Muscle of back (tissue), 3 donors: ENCODE measurements at regions not wholly inside any gene's neighbourhood (a gene's known extent, or its start where the extent isn't known, plus 50 kb on each side); places are given as distances from the start of the nearest gene placed in this dataset.
A peak's percentile ranks its signal among the peaks of the same experiment; 100 is the strongest.
"Not testable (repeated sequence)": the region's sequence is repeated elsewhere in the genome, so short reads cannot be mapped to it uniquely, and the experiment has no call there.

ENCODE experiments used
- DNase-seq, 3 donors: peaks; one replicate each; pipeline versions ENCODE4 v3.0.0 to v3.0.0-alpha.2; 2013

DNA sequence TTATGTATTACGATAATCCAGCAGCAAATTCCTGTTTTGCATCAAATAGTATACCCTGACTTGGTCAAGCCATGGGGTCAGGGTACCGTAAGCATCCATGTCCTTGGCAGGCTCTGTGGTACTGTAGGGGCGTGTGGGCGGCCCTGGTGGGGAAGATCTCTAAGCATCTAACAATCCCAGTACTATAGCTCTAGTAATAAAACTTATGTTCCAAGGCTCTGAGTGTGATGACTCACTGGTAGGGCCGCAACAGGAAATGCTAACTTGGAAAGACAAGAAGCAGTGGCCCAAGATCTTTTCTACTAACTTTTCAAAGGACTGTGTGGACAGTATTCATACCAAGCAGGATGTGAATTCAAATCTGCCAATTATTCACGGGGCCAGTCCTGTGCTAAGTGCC, 63.8 kb downstream of the CLEC18A start:
- not testable (repeated sequence) for DNase-seq

GRCh38 chr16:70016751-70017150, 65.6 kb downstream of the CLEC18A start:
- DNase-seq: not testable (repeated sequence)

DNA sequence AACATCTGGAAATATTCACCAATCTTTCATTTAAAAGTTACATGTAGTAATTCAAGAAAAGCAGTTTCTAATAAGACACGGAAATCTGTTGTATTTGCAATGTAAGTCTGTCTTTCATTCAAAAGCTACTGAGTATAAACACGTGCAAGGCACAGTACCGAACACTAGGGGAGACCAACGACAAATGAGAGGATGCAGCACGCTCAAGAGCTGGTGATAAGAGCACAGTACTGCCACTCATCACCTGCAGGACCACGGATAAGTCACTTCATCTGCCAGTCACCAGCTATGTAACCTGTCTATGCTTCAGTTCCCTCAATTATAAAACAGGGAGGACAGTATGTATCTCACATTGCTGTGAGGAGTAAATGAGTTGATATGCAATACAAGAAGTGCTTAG, 67.1 kb downstream of the CLEC18A start:
- DNase-seq: no peak

DNA sequence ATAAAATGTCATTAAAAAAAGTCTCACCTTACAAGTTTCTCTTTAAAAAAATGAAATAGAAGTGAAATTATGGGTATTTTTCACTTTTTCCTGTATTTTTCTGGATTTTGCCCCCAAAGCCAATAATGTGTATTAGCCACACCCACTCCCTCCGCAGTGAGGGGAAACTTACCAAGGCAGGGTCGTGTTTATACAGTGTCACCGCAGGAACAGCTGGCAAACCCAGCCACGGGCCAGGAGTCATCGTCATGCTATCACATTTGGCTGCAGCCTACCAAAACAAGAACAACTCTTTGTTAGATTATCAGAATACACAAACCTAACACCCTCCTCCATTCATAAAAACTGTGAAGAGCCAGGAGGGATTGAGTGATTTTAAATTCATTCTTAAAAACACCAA, 72.1 kb downstream of the CLEC18A start:
- not testable (repeated sequence) for DNase-seq

DNA sequence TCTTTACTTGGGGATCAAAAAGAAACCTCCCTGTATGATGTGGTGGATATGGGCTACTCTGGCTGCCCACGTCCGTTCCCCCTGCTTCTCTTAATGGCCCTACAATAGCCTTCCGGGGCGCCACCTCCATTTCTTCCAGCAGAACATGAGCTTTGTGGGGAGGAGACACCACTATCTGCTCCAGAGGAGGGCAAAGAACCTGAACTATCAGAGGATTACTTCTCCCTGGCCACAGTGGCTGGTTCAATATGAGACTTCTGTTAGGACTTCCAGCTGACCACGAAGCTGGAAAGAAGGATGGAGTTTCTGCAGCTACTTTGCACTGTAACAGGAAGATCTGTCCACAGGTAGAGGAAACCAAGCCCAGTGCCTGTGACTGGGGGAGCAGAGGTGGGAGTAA, 72.8 kb downstream of the CLEC18A start:
- DNase-seq: not testable (repeated sequence)

DNA sequence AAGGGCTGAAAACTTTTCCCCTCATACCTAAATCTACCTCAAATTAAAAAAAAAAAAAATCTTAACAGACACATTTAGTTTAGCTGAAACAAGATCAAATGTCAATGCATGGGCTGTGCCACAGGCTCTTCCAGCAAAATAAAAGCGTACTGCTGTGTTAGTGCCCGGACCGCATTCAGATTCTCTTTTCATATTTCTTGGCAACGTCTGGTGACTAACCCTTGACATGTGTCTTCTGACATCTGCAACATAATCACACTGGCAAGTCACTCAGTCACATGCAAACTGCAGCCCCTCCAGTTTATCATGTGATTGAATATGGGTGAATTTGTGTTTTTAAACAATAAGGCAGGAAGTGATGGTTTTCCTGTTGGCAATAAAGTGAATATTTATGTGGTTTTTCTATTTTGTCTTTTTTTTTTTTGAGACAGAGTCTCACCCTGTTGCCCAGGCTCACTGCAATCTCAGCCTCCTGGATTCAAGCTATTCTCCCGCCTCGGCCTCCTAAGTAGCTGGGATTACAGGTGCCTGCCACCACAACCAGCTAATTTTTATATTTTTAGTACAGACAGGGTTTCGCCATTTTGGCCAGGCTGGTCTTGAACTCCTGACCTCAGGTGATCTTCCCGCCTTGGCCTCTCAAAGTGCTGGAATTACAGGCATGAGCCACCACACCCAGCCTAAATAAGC, 75.2 kb downstream of the CLEC18A start:
- peak; percentile 6 to 27 (median 26) for DNase-seq

DNA sequence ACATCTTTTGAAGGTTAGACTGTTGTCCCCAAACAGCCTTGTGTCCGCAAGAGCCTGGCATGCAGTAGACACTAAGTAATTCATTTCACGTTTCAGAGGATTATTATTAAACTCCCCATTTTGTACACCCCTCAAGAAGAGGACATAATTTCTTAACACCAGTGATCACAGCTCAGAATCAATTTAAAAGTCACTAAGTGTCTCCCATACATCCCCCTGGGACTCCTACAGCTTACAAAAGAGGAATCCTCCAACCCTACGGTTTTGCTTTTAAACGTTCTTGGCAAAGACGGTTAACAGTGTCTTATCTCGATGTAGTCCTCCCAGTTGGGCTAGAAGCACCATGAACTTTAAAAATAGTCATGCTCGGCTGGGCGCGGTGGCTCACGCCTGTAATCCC, 81.2 kb upstream of the PDPR start:
- not testable (repeated sequence) for DNase-seq

GRCh38 chr16:70037913-70038312, 76.2 kb upstream of the PDPR start:
- not testable (repeated sequence) for DNase-seq

- not testable (repeated sequence) for DNase-seq
Observed at GRCh38 chr16:70040554-70040953, 73.6 kb upstream of the PDPR start.

DNA sequence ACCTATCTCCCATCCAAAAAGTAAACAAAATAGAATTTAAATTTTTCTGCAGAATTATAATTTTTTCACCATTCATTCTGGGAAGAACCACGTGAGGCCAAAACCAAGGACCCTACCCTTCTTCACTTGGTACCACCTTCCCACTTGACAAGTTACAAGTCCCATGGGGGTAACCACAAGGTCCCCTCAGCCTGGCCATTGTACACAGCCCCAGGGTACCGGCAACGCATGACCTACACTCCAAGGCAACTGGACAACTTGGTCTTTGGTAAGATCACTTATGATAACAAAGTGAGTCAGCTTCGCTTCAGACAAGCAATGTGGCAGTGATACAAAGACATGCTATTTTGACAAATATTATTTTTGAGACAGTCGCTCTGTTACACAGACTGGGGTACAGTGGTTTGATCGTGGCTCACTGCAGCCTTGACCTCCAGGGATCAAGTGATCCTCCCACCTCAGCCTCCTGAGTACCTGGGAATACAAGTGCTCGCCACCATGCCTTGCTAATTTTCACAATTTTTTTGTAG, 70.5 kb upstream of the PDPR start:
- DNase-seq: not testable (repeated sequence)

GRCh38 chr16:70046560-70046959, 67.6 kb upstream of the PDPR start:
- not testable (repeated sequence) for DNase-seq

GRCh38 chr16:70048083-70048482, 66.0 kb upstream of the PDPR start:
- DNase-seq: not testable (repeated sequence)

DNA sequence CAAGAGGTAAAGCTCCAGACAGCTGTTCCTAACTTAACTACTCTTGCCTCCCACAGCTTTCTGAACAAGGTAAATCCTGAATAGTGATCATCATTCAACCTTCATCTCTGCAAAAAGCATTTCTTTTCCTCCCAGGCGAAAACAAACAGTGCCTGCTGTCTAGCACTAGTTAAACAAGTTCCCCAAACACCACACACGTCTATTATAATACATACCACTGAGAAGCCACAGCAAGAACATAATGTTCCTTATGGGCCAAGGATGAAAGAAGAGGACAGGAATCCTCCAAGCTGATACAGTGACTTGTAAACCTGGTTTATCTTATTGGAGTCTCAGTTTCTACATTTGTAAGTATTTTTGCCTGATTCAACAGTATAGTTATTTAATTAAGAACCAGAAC, 56.1 kb upstream of the PDPR start:
- DNase-seq: not testable (repeated sequence)

DNA sequence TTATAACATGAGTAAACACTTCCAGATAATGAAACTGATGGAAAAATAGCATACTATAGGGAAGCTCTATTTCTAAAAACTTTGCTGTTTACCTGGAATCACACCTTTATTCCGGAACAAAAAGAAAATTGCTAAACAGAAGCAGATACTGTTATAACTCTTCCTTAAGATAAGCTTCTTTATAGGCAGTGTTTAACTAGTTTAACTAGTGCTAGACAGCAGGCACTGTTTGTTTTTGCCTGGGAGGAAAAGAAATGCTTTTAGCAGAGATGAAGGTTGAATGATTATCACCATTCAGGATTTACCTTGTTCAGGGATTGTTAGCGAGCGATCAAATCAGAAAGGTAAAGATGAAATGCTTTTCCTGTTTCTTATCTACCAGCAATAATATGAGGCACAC, 54.7 kb upstream of the PDPR start:
- DNase-seq: not testable (repeated sequence)

- DNase-seq: not testable (repeated sequence)
Observed at GRCh38 chr16:70060521-70061027, 53.6 kb upstream of the PDPR start.

DNA sequence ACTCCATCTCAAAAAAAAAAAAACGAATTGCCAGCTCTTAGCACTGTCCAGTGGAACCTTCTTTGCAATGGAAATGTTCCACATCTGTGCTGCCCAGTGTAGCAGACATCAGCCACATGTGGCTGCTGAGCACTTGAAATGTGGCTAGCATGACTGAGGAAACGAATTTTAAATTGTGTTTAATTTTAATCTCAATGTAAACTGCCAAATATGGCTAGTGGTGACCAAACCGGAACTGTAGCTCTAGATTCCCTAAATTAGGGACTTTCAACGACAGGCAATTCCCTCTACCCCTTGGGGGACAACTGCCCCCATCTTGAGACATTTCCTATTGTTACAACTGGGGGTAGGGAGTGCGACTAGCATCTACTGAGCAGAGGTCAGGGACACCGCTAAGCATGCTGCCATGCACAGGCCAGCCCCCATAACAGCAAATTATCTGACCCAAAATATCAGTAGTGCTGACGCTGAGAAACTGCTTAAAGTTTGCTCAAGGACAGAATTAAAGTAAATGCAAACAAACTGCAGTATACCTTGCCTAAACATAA, 52.4 kb upstream of the PDPR start:
- DNase-seq: not testable (repeated sequence)

- not testable (repeated sequence) for DNase-seq
Observed at GRCh38 chr16:70062947-70063346, 51.2 kb upstream of the PDPR start.
